K562 (cell line): ENCODE measurements at regions not wholly inside any gene's neighbourhood (a gene's known extent, or its start where the extent isn't known, plus 50 kb on each side); places are given as distances from the start of the nearest gene placed in this dataset.

Source experiments
- BHLHE40 ChIP-seq: IDR thresholded peaks from 2 replicates; pipeline ENCODE4 v1.6.1; 2011; ENCODE audit warnings: low read length, improper control_type of control experiment
- FOS ChIP-seq: IDR thresholded peaks from 3 replicates; pipeline ENCODE4 v1.6.1; 2011; ENCODE audit not compliant: insufficient read length; ENCODE audit errors: extremely low read depth
- HMG20A ChIP-seq: fragments of 450-650 bp; formaldehyde crosslinking; conservative IDR thresholded peaks from 2 replicates; pipeline ENCODE4 v1.4.0; 2020; ENCODE audit warnings: mild to moderate bottlenecking, mixed read lengths
- KLF16 ChIP-seq: IDR thresholded peaks from 2 replicates; pipeline ENCODE4 v1.6.1; 2016; ENCODE audit warnings: antibody characterized with exemption
- POLR2A ChIP-seq: fragments of 450-650 bp; conservative IDR thresholded peaks from 2 replicates; pipeline ENCODE4 v1.6.1; 2016
- TBL1XR1 ChIP-seq, 2 experiments: IDR thresholded peaks; 2 replicates each; pipeline ENCODE4 v1.6.1; 2012; ENCODE audit warnings: improper control_type of control experiment in 2 of 2, low read length in 2 of 2, mild to moderate bottlenecking in 1 of 2
- ZNF274 ChIP-seq: IDR thresholded peaks from 2 replicates; pipeline ENCODE4 v1.6.1; 2011; ENCODE audit warnings: low read depth, mild to moderate bottlenecking, low read length, moderate library complexity, borderline replicate concordance
- ZNF586 ChIP-seq: fragments of 450-650 bp; formaldehyde crosslinking; conservative IDR thresholded peaks from 2 replicates; pipeline ENCODE4 v1.4.0; 2020; ENCODE audit warnings: mild to moderate bottlenecking, moderate library complexity

DNA sequence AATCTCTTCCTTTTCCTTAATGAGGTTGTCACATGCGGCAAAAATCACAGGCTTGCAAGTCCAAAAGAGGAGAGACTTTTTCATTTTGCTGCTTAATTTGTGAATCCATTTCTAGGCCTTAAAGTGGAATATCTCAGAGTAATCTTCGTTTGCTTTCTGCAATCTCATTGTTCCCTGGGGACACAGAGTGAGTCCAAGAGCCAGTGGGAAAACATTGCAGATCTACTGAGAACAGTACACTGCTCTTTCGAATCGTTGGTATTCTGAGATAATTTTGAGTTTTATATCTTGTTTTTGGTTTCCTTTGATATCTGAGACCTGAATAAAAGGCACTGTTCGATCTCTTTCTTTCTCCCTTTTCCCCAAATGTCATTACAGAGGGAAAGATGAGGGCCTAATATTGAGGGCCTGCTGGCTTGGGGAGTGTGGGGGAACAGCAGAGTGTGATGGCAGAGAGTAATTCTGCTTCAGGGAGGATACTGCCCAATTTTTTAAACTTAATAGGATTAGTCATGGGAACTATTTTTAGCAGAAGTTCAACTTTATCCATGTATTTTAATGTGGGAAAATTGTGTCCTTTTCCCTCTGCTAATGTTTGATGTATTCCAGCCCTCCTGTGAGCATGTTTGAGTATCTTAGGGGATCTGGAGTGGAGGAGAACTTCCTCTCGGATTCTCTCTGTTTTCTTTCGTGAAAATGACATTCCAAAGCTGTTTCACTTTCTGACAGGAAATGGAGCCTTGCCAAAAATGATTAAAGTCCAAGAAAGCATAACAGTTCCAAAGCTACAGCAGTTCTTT lies 418.2 kb upstream of the ZEB2 start:
- no peak for TF ChIP-seq FOS
- no peak for TF ChIP-seq HMG20A (CRISPR knock-in tag)
- no peak for TF ChIP-seq ZNF274
- no peak for TF ChIP-seq KLF16
- no peak for TF ChIP-seq POLR2A
- no peak for TF ChIP-seq ZNF586 (CRISPR knock-in tag)
- TF ChIP-seq TBL1XR1 (IDR thresholded peaks at IDR 0.05; ENCODE audit: low read length in 2 of 2), result no peak
- no peak for TF ChIP-seq BHLHE40
